Uterus (tissue), 3 donors: ENCODE measurements at regions not wholly inside any gene's neighbourhood (a gene's known extent, or its start where the extent isn't known, plus 50 kb on each side); places are given as distances from the start of the nearest gene placed in this dataset.

ENCODE experiments used
- DNase-seq, 2 donors: peaks; one replicate each; pipeline ENCODE4 v3.0.0-alpha.2; 2019 to 2020
- H3K27ac ChIP-seq, 2 donors: fragments of 200-600 bp; sonication (generic); 1 replicate in 1 of 2; 2 replicates in 1 of 2; pipeline ENCODE4 v1.5.1; 2016 to 2018
- H3K27me3 ChIP-seq, 2 donors: fragments of 200-600 bp; sonication (generic); one replicate each; pipeline ENCODE4 v1.5.1; 2018 to 2019; ENCODE audit warnings: control low read depth in 1 of 2
- H3K36me3 ChIP-seq, 2 donors: fragments of 200-600 bp; sonication (generic); one replicate each; pipeline ENCODE4 v1.5.1; 2019; ENCODE audit warnings: control low read depth in 1 of 2
- H3K4me1 ChIP-seq, 2 donors: fragments of 200-600 bp; sonication (generic); one replicate each; pipeline ENCODE4 v1.5.1; 2018 to 2019; ENCODE audit warnings: control low read depth in 1 of 2
- H3K4me3 ChIP-seq, 2 donors: fragments of 200-600 bp; sonication (generic); 1 replicate in 1 of 2; 2 replicates in 1 of 2; pipeline ENCODE4 v1.5.1; 2018 to 2019; ENCODE audit warnings: mild to moderate bottlenecking in 1 of 2
- H3K9me3 ChIP-seq, 2 donors: fragments of 200-600 bp; sonication (generic); one replicate each; pipeline ENCODE4 v1.5.1; 2019; ENCODE audit warnings: control low read depth in 1 of 2
- CTCF ChIP-seq, 4 experiments: fragments of 200-600 bp in 2 of 4; fragments of 450-650 bp in 2 of 4; sonication (generic) in 2 of 4; IDR thresholded peaks; one replicate each; pipeline ENCODE4 v1.5.1; 2016 to 2019; ENCODE audit warnings: antibody characterized with exemption in 4 of 4, mild to moderate bottlenecking in 2 of 4, moderate library complexity in 1 of 4
- POLR2A ChIP-seq, 2 donors: fragments of 450-650 bp; IDR thresholded peaks; one replicate each; pipeline ENCODE4 v1.6.1; 2016; ENCODE audit warnings: antibody characterized with exemption in 2 of 2, mild to moderate bottlenecking in 1 of 2, moderate library complexity in 1 of 2
- intact Hi-C: fragments of 100-400 bp; cut with DNase I; formaldehyde crosslinking; loops from one replicate; pipeline ENCODE4 v1.15.1; 2023; ENCODE audit warnings: low total_unique reads
- donor health status: DM: yes; HTN: yes; CAD: no.

- TF ChIP-seq POLR2A (IDR thresholded peaks at IDR 0.05), result no peak
- no peaks in the 10 kb centered on the region for H3K27me3 ChIP-seq
- no peak overlapping the region for H3K4me3 ChIP-seq
- DNase-seq, result no peak
- intact Hi-C loops, result no loop called here
- H3K9me3 ChIP-seq, result no peaks in the 10 kb centered on the region
- no peaks in the 10 kb centered on the region for H3K36me3 ChIP-seq
- no peak overlapping the region for H3K27ac ChIP-seq
- H3K4me1 ChIP-seq, result no peaks in the 10 kb centered on the region
Observed at GRCh38 chr13:70390968-70391367, 282.7 kb upstream of the KLHL1 start.

- intact Hi-C loops, result no loop called here
Observed at GRCh38 chr13:70390064-70390463, 281.8 kb upstream of the KLHL1 start.

GRCh38 chr13:70388935-70389334 lies 280.7 kb upstream of the KLHL1 start:
- Histone ChIP-seq H3K36me3 (no peaks in the 10 kb centered on the region), H3K9me3 (no peaks in the 10 kb centered on the region), H3K27me3 (no peaks in the 10 kb centered on the region), H3K4me1 (no peaks in the 10 kb centered on the region), H3K4me3 (no peak overlapping the region), H3K27ac (no peak overlapping the region)
- intact Hi-C loops, result no loop called here
- no peak for DNase-seq
- TF ChIP-seq CTCF (IDR thresholded peaks at IDR 0.05), result no peak
- TF ChIP-seq POLR2A (IDR thresholded peaks at IDR 0.05), result no peak

More at GRCh38 chr13:70390064-70390463, 281.8 kb upstream of the KLHL1 start:
- DNase-seq, result no peak
- Histone ChIP-seq H3K4me1 (no peaks in the 10 kb centered on the region), H3K27me3 (no peaks in the 10 kb centered on the region), H3K36me3 (no peaks in the 10 kb centered on the region), H3K27ac (no peak overlapping the region), H3K4me3 (no peak overlapping the region), H3K9me3 (no peaks in the 10 kb centered on the region)
- TF ChIP-seq POLR2A (IDR thresholded peaks at IDR 0.05) (no peak), CTCF (IDR thresholded peaks at IDR 0.05) (no peak)

GRCh38 chr13:70386919-70387318 lies 278.7 kb upstream of the KLHL1 start:
- Histone ChIP-seq H3K4me3 (no peak overlapping the region), H3K9me3 (no peaks in the 10 kb centered on the region), H3K27ac (no peak overlapping the region), H3K27me3 (no peaks in the 10 kb centered on the region), H3K36me3 (no peaks in the 10 kb centered on the region), H3K4me1 (no peaks in the 10 kb centered on the region)
- DNase-seq, result no peak
- TF ChIP-seq POLR2A (IDR thresholded peaks at IDR 0.05) (no peak), CTCF (IDR thresholded peaks at IDR 0.05) (no peak)
- intact Hi-C loops, result no loop called here

GRCh38 chr13:70385852-70386251 lies 277.6 kb upstream of the KLHL1 start:
- H3K9me3 ChIP-seq, result no peaks in the 10 kb centered on the region
- intact Hi-C loops, result no loop called here

More at GRCh38 chr13:70385852-70386251, 277.6 kb upstream of the KLHL1 start:
- no peak overlapping the region for H3K27ac ChIP-seq
- no peaks in the 10 kb centered on the region for H3K4me1 ChIP-seq
- TF ChIP-seq POLR2A (IDR thresholded peaks at IDR 0.05) (no peak), CTCF (IDR thresholded peaks at IDR 0.05) (no peak)
- no peak overlapping the region for H3K4me3 ChIP-seq
- DNase-seq, result no peak
- no peaks in the 10 kb centered on the region for H3K27me3 ChIP-seq
- no peaks in the 10 kb centered on the region for H3K36me3 ChIP-seq
